Fibroblast of lung (primary cell): ENCODE measurements at regions not wholly inside any gene's neighbourhood (a gene's known extent, or its start where the extent isn't known, plus 50 kb on each side); places are given as distances from the start of the nearest gene placed in this dataset.
"Not testable (repeated sequence)": the region's sequence is repeated elsewhere in the genome, so short reads cannot be mapped to it uniquely, and the experiment has no call there.

Experiments
- DNase-seq, 2 donors: peaks; one replicate each; pipeline versions ENCODE4 v3.0.0 to v3.0.0-alpha.2; 2010; ENCODE audit warnings: low read depth in 2 of 2
- H2AFZ ChIP-seq: 2 replicates; pipeline ENCODE4 v1.5.1; 2012; ENCODE audit warnings: low read length, control low read depth, inconsistent platforms
- H3K27ac ChIP-seq: 2 replicates; pipeline ENCODE4 v1.5.1; 2011; ENCODE audit warnings: low read length, control low read depth; ENCODE audit not compliant: insufficient read depth
- H3K27me3 ChIP-seq: 2 replicates; pipeline ENCODE4 v1.5.1; 2011; ENCODE audit warnings: mild to moderate bottlenecking, low read length; ENCODE audit not compliant: control insufficient read depth, insufficient read depth
- H3K36me3 ChIP-seq: 2 replicates; pipeline ENCODE4 v1.5.1; 2011; ENCODE audit warnings: low read length; ENCODE audit not compliant: control insufficient read depth, insufficient read depth
- H3K4me1 ChIP-seq: 2 replicates; pipeline ENCODE4 v1.5.1; 2011; ENCODE audit warnings: low read length; ENCODE audit not compliant: control insufficient read depth, insufficient read depth; ENCODE audit errors: extremely low read depth
- H3K4me2 ChIP-seq: 2 replicates; pipeline ENCODE4 v1.5.1; 2011; ENCODE audit warnings: low read length, control low read depth; ENCODE audit not compliant: insufficient read depth; ENCODE audit errors: extremely low read depth
- H3K4me3 ChIP-seq, 4 experiments: fragments of 200-600 bp in 1 of 4; sonication (generic) in 1 of 4; replicated peaks in 1 of 4; 2 replicates each; pipeline ENCODE4 v1.5.1; 2011 to 2016; ENCODE audit warnings: low read length in 4 of 4, low read depth in 3 of 4, mild to moderate bottlenecking in 3 of 4, control low read depth in 2 of 4, inconsistent platforms in 1 of 4, mixed read lengths in 1 of 4; ENCODE audit not compliant: insufficient read depth in 1 of 4; ENCODE audit errors: control extremely low read depth in 1 of 4
- H3K79me2 ChIP-seq: 2 replicates; pipeline ENCODE4 v1.5.1; 2012; ENCODE audit warnings: mild to moderate bottlenecking, low read length, inconsistent platforms; ENCODE audit not compliant: control insufficient read depth, insufficient read depth
- H3K9ac ChIP-seq: 2 replicates; pipeline ENCODE4 v1.5.1; 2011; ENCODE audit warnings: mild to moderate bottlenecking, low read length, control low read depth; ENCODE audit not compliant: insufficient read depth
- H3K9me3 ChIP-seq: 2 replicates; pipeline ENCODE4 v1.5.1; 2012; ENCODE audit warnings: low read depth, low read length; ENCODE audit not compliant: control insufficient read depth, insufficient read depth
- H4K20me1 ChIP-seq: 2 replicates; pipeline ENCODE4 v1.5.1; 2011; ENCODE audit warnings: low read length; ENCODE audit not compliant: control insufficient read depth, insufficient read depth; ENCODE audit errors: extremely low read depth
- CTCF ChIP-seq, 2 donors: IDR thresholded peaks in 1 of 2; conservative IDR thresholded peaks in 1 of 2; 1 replicate in 1 of 2; 2 replicates in 1 of 2; pipeline ENCODE4 v1.5.1; 2011 to 2012; ENCODE audit warnings: low read length in 2 of 2, control low read depth in 1 of 2, inconsistent platforms in 1 of 2, low read depth in 1 of 2, mild to moderate bottlenecking in 1 of 2
- EZH2 ChIP-seq: IDR thresholded peaks from 2 replicates; pipeline ENCODE4 v1.5.1; 2012; ENCODE audit warnings: low read length, control low read depth, mild to moderate bottlenecking; ENCODE audit errors: missing control alignments

DNA sequence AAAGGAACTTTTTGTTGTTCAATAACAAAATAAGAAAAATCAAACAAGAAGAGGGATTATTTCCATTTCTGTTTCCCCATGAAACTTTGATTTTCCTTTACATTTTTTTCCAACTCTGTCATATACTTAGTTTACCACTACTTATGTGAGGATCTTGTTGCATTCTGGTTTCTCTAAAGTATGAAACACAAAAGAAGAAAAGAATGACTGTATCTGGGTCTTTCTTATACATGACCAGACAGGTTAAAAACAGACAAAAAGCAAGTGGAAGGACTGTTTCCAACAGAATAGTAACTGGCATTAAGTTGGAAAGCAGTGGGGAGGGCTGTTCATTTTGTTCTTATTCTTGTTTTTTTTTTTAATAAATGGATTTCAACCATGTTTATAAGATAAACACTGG is 1207.8 kb upstream of the FAM98A start:
- no peak overlapping the region for H3K9ac ChIP-seq

GRCh38 chr2:34806396-34806795 is 1207.3 kb upstream of the FAM98A start:
- TF ChIP-seq CTCF (conservative IDR thresholded peaks at IDR 0.05 in 1 of 2, IDR thresholded peaks at IDR 0.05 in 1 of 2; ENCODE audit: low read depth in 1 of 2, low read length in 2 of 2), result no peak
- TF ChIP-seq EZH2, result no peak
- no peaks in the 10 kb centered on the region for H4K20me1 ChIP-seq
- H2AFZ ChIP-seq, result no peak overlapping the region
- H3K9me3 ChIP-seq, result no peaks in the 10 kb centered on the region
- H3K9ac ChIP-seq, result no peak overlapping the region
- no peak for DNase-seq
- H3K4me3 ChIP-seq, result no peak overlapping the region
- H3K27me3 ChIP-seq, result no peaks in the 10 kb centered on the region
- no peak overlapping the region for H3K4me2 ChIP-seq
- H3K4me1 ChIP-seq, result no peaks in the 10 kb centered on the region
- no peaks in the 10 kb centered on the region for H3K36me3 ChIP-seq
- no peak overlapping the region for H3K27ac ChIP-seq
- no peaks in the 10 kb centered on the region for H3K79me2 ChIP-seq

More for the DNA sequence above, 1207.8 kb upstream of the FAM98A start:
- no peaks in the 10 kb centered on the region for H4K20me1 ChIP-seq
- no peaks in the 10 kb centered on the region for H3K4me1 ChIP-seq
- DNase-seq, result no peak
- no peak overlapping the region for H3K4me2 ChIP-seq
- no peak overlapping the region for H3K4me3 ChIP-seq
- no peak overlapping the region for H2AFZ ChIP-seq
- no peaks in the 10 kb centered on the region for H3K79me2 ChIP-seq
- no peaks in the 10 kb centered on the region for H3K36me3 ChIP-seq
- TF ChIP-seq CTCF (conservative IDR thresholded peaks at IDR 0.05 in 1 of 2, IDR thresholded peaks at IDR 0.05 in 1 of 2; ENCODE audit: low read depth in 1 of 2, low read length in 2 of 2) (no peak), EZH2 (no peak)
- no peaks in the 10 kb centered on the region for H3K9me3 ChIP-seq
- H3K27ac ChIP-seq, result no peak overlapping the region
- no peaks in the 10 kb centered on the region for H3K27me3 ChIP-seq

GRCh38 chr2:34799556-34799955 is 1200.5 kb upstream of the FAM98A start:
- no peaks in the 10 kb centered on the region for H3K79me2 ChIP-seq
- no peaks in the 10 kb centered on the region for H3K27me3 ChIP-seq
- TF ChIP-seq EZH2, result no peak
- no peak for TF ChIP-seq CTCF (conservative IDR thresholded peaks at IDR 0.05 in 1 of 2, IDR thresholded peaks at IDR 0.05 in 1 of 2; ENCODE audit: low read depth in 1 of 2, low read length in 2 of 2)
- no peak overlapping the region for H2AFZ ChIP-seq
- no peaks in the 10 kb centered on the region for H3K36me3 ChIP-seq
- no peak overlapping the region for H3K4me2 ChIP-seq
- H3K4me1 ChIP-seq, result no peaks in the 10 kb centered on the region
- no peaks in the 10 kb centered on the region for H3K9me3 ChIP-seq
- DNase-seq, result no peak
- no peak overlapping the region for H3K4me3 ChIP-seq
- no peaks in the 10 kb centered on the region for H4K20me1 ChIP-seq
- H3K27ac ChIP-seq, result no peak overlapping the region
- no peak overlapping the region for H3K9ac ChIP-seq

DNA sequence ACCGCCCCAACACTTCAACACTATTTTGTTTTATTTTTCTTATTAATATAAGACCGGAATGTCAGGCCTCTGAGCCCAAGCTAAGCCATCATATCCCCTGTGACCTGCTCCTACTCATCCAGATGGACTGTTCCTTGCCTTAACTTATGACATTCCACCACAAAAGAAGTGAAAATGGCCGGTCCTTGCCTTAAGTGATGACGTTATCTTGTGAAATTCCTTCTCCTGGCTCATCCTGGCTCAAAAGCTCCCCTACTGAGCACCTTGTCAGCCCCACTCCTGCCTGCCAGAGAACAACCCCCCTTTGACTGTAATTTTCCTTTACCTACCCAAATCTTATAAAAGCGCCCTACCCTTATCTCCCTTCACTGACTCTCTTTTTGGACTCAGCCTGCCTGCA is 1196.5 kb upstream of the FAM98A start:
- H3K79me2 ChIP-seq, H3K36me3 ChIP-seq, H3K4me1 ChIP-seq, H4K20me1 ChIP-seq, H3K9ac ChIP-seq, H3K27ac ChIP-seq, H2AFZ ChIP-seq, H3K4me3 ChIP-seq, H3K27me3 ChIP-seq, DNase-seq, H3K4me2 ChIP-seq, H3K9me3 ChIP-seq: not testable (repeated sequence)
